Mesothelial cell of epicardium (in vitro differentiated cells): ENCODE measurements at regions not wholly inside any gene's neighbourhood (a gene's known extent, or its start where the extent isn't known, plus 50 kb on each side); places are given as distances from the start of the nearest gene placed in this dataset.

Source experiments
- DNase-seq, 2 experiments: peaks; one replicate each; pipeline ENCODE4 v3.0.0; 2021; ENCODE audit warnings: low spot score in 2 of 2; ENCODE audit not compliant: unreplicated experiment in 2 of 2
- H3K27ac Mint-ChIP-seq: 2 replicates; pipeline ENCODE4 v1.8.0; 2021; ENCODE audit warnings: mixed read lengths
- H3K27me3 Mint-ChIP-seq: 2 replicates; pipeline ENCODE4 v1.8.0; 2021; ENCODE audit warnings: low read depth, mixed read lengths
- H3K36me3 Mint-ChIP-seq: 2 replicates; pipeline ENCODE4 v1.8.0; 2021; ENCODE audit warnings: mixed read lengths
- H3K4me1 Mint-ChIP-seq: 2 replicates; pipeline ENCODE4 v1.8.0; 2021; ENCODE audit warnings: mixed read lengths
- H3K4me3 Mint-ChIP-seq: 2 replicates; pipeline ENCODE4 v1.8.0; 2021; ENCODE audit warnings: mild to moderate bottlenecking, moderate library complexity, mixed read lengths
- H3K9me3 Mint-ChIP-seq: 2 replicates; pipeline ENCODE4 v1.8.0; 2021; ENCODE audit warnings: mixed read lengths
- CTCF ChIP-seq: fragments of 200-600 bp; sonication (generic); IDR thresholded peaks from one replicate; pipeline ENCODE4 v1.5.0; 2021; ENCODE audit warnings: antibody characterized with exemption; ENCODE audit not compliant: unreplicated experiment

GRCh38 chr2:45192481-45192880, 183.2 kb upstream of the SIX2 start:
- no peak overlapping the region for H3K27ac Mint-ChIP-seq
- no peaks in the 10 kb centered on the region for H3K36me3 Mint-ChIP-seq
- H3K9me3 Mint-ChIP-seq: peaks cover 3% of the 10 kb centered on the region
- H3K4me1 Mint-ChIP-seq: peaks cover 8% of the 10 kb centered on the region
- TF ChIP-seq CTCF: no peak
- DNase-seq: no peak
- H3K4me3 Mint-ChIP-seq: no peak overlapping the region
- peaks cover 47% of the 10 kb centered on the region for H3K27me3 Mint-ChIP-seq

GRCh38 chr2:45191976-45192375, 182.7 kb upstream of the SIX2 start:
- Mint-ChIP-seq H3K4me3 (no peak overlapping the region), H3K9me3 (no peaks in the 10 kb centered on the region), H3K27ac (no peak overlapping the region), H3K36me3 (no peaks in the 10 kb centered on the region), H3K27me3 (peaks cover 49% of the 10 kb centered on the region), H3K4me1 (peaks cover 8% of the 10 kb centered on the region)
- DNase-seq: no peak
- TF ChIP-seq CTCF: no peak

GRCh38 chr2:45191146-45191863, 182.1 kb upstream of the SIX2 start:
- DNase-seq: no peak
- H3K27ac Mint-ChIP-seq: no peak overlapping the region
- peaks cover 8% of the 10 kb centered on the region for H3K4me1 Mint-ChIP-seq
- H3K27me3 Mint-ChIP-seq: peaks cover 52% of the 10 kb centered on the region
- no peak overlapping the region for H3K4me3 Mint-ChIP-seq
- no peaks in the 10 kb centered on the region for H3K9me3 Mint-ChIP-seq
- no peak for TF ChIP-seq CTCF
- H3K36me3 Mint-ChIP-seq: no peaks in the 10 kb centered on the region

GRCh38 chr2:45190481-45190942, 181.3 kb upstream of the SIX2 start:
- DNase-seq: no peak
- H3K27me3 Mint-ChIP-seq: peaks cover 59% of the 10 kb centered on the region
- no peak overlapping the region for H3K4me3 Mint-ChIP-seq
- H3K4me1 Mint-ChIP-seq: peaks cover 4% of the 10 kb centered on the region
- TF ChIP-seq CTCF: no peak
- no peak overlapping the region for H3K27ac Mint-ChIP-seq
- no peaks in the 10 kb centered on the region for H3K9me3 Mint-ChIP-seq
- H3K36me3 Mint-ChIP-seq: no peaks in the 10 kb centered on the region

GRCh38 chr2:45184606-45185005, 175.4 kb upstream of the SIX2 start:
- Mint-ChIP-seq H3K36me3 (no peaks in the 10 kb centered on the region), H3K27me3 (peaks cover 64% of the 10 kb centered on the region), H3K4me3 (no peak overlapping the region), H3K4me1 (no peaks in the 10 kb centered on the region), H3K27ac (no peak overlapping the region), H3K9me3 (no peaks in the 10 kb centered on the region)
- no peak for DNase-seq
- no peak for TF ChIP-seq CTCF
